Right ventricle myocardium superior (tissue), 1 donor: ENCODE measurements at regions not wholly inside any gene's neighbourhood (a gene's known extent, or its start where the extent isn't known, plus 50 kb on each side); places are given as distances from the start of the nearest gene placed in this dataset.

ENCODE experiments used
- ATAC-seq: fragments of 200-7000 bp; cut with Tn5 transposase; one replicate; pipeline ENCODE4 v1.9.1; 2020; ENCODE audit warnings: mild to moderate bottlenecking; ENCODE audit not compliant: poor library complexity
- DNase-seq: peaks from one replicate; pipeline ENCODE4 v3.0.0-alpha.2; 2020
- intact Hi-C: fragments of 100-400 bp; cut with DNase I; formaldehyde crosslinking; loops from one replicate; pipeline ENCODE4 v1.11.2; 2022
- donor health status: DM: no; HTN: yes; CAD: no; lungs with severe emphysema.

- no peak for DNase-seq
- intact Hi-C loops = no loop called here
- ATAC-seq = no peak
These were observed 467.3 kb downstream of the PMP22 start for GRCh38 chr17:14797801-14798200.

GRCh38 chr17:14797021-14797420 lies 468.1 kb downstream of the PMP22 start:
- ATAC-seq (no peak), DNase-seq (no peak)
- intact Hi-C loops = no loop called here

GRCh38 chr17:14794961-14795360 lies 470.2 kb downstream of the PMP22 start:
- intact Hi-C loops = no loop called here
- DNase-seq = no peak
- no peak for ATAC-seq

- intact Hi-C loops = no loop called here
These were observed 471.9 kb downstream of the PMP22 start for GRCh38 chr17:14793237-14793636.

GRCh38 chr17:14792746-14793145 lies 472.4 kb downstream of the PMP22 start:
- intact Hi-C loops = no loop called here
- ATAC-seq (no peak), DNase-seq (no peak)

More at GRCh38 chr17:14793237-14793636, 471.9 kb downstream of the PMP22 start:
- no peak for ATAC-seq
- DNase-seq = no peak

GRCh38 chr17:14791221-14791620 lies 473.9 kb downstream of the PMP22 start:
- no peak for DNase-seq

GRCh38 chr17:14790521-14790920 lies 474.6 kb downstream of the PMP22 start:
- intact Hi-C loops = no loop called here
- DNase-seq (no peak), ATAC-seq (no peak)

More at GRCh38 chr17:14791221-14791620, 473.9 kb downstream of the PMP22 start:
- no peak for ATAC-seq
- intact Hi-C loops = no loop called here

GRCh38 chr17:14784997-14785696 lies 480.0 kb downstream of the PMP22 start:
- DNase-seq (no peak), ATAC-seq (no peak)
- intact Hi-C loops = no loop called here

GRCh38 chr17:14781123-14781522 lies 480.2 kb downstream of the HS3ST3B1 start:
- DNase-seq (no peak), ATAC-seq (no peak)
- intact Hi-C loops = no loop called here

- DNase-seq = no peak
- intact Hi-C loops = no loop called here
- no peak for ATAC-seq
These were observed 479.3 kb downstream of the HS3ST3B1 start for GRCh38 chr17:14780097-14780651.

- intact Hi-C loops = no loop called here
- DNase-seq (no peak), ATAC-seq (no peak)
These were observed 478.4 kb downstream of the HS3ST3B1 start for GRCh38 chr17:14779241-14779640.

GRCh38 chr17:14777291-14777690 lies 476.4 kb downstream of the HS3ST3B1 start:
- intact Hi-C loops = no loop called here

GRCh38 chr17:14776791-14777190 lies 475.9 kb downstream of the HS3ST3B1 start:
- no peak for DNase-seq
- no peak for ATAC-seq
- intact Hi-C loops = no loop called here

More at GRCh38 chr17:14777291-14777690, 476.4 kb downstream of the HS3ST3B1 start:
- ATAC-seq (no peak), DNase-seq (no peak)

- ATAC-seq = no peak
- intact Hi-C loops = no loop called here
These were observed 475.0 kb downstream of the HS3ST3B1 start for GRCh38 chr17:14775731-14776492.

GRCh38 chr17:14774774-14775173 lies 473.9 kb downstream of the HS3ST3B1 start:
- intact Hi-C loops = no loop called here
- ATAC-seq = no peak
- no peak for DNase-seq

More at GRCh38 chr17:14775731-14776492, 475.0 kb downstream of the HS3ST3B1 start:
- DNase-seq = no peak

GRCh38 chr17:14772776-14773175 lies 471.9 kb downstream of the HS3ST3B1 start:
- ATAC-seq (no peak), DNase-seq (no peak)
- intact Hi-C loops = no loop called here

GRCh38 chr17:14771543-14771942 lies 470.7 kb downstream of the HS3ST3B1 start:
- DNase-seq = no peak
- ATAC-seq = no peak
- intact Hi-C loops = no loop called here

- no peak for DNase-seq
These were observed 468.0 kb downstream of the HS3ST3B1 start for GRCh38 chr17:14768923-14769322.

GRCh38 chr17:14762736-14763479 lies 462.0 kb downstream of the HS3ST3B1 start:
- no peak for ATAC-seq
- intact Hi-C loops = no loop called here
- no peak for DNase-seq

More at GRCh38 chr17:14768923-14769322, 468.0 kb downstream of the HS3ST3B1 start:
- ATAC-seq = no peak
- intact Hi-C loops = no loop called here
